Liver (tissue), 8 donors: ENCODE measurements at regions not wholly inside any gene's neighbourhood (a gene's known extent, or its start where the extent isn't known, plus 50 kb on each side); places are given as distances from the start of the nearest gene placed in this dataset.

Experiments used
- DNase-seq: peaks from one replicate; pipeline ENCODE4 v3.0.0-alpha.2; 2017; ENCODE audit warnings: low spot score
- H3K27ac ChIP-seq, 2 donors: one replicate each; pipeline ENCODE4 v1.7.0; 2013; ENCODE audit warnings: inconsistent platforms in 2 of 2, low read length in 2 of 2, control low read depth in 1 of 2, low read depth in 1 of 2, mild to moderate bottlenecking in 1 of 2
- H3K27me3 ChIP-seq, 4 donors: one replicate each; pipeline versions ENCODE4 v1.6.1 to v1.7.0; 2013; ENCODE audit warnings: low read length in 3 of 4, inconsistent platforms in 1 of 4, mild to moderate bottlenecking in 1 of 4, moderate library complexity in 1 of 4; ENCODE audit not compliant: control insufficient read depth in 4 of 4, insufficient read depth in 4 of 4
- H3K36me3 ChIP-seq, 4 donors: one replicate each; pipeline versions ENCODE4 v1.6.1 to v1.7.0; 2013; ENCODE audit warnings: low read length in 3 of 4, mild to moderate bottlenecking in 3 of 4, low read depth in 1 of 4, moderate library complexity in 1 of 4; ENCODE audit not compliant: control insufficient read depth in 4 of 4, insufficient read depth in 3 of 4
- H3K4me1 ChIP-seq, 4 donors: one replicate each; pipeline versions ENCODE4 v1.6.1 to v1.7.0; 2013; ENCODE audit warnings: low read length in 3 of 4, mild to moderate bottlenecking in 3 of 4, moderate library complexity in 1 of 4; ENCODE audit not compliant: control insufficient read depth in 4 of 4, insufficient read depth in 4 of 4
- H3K4me3 ChIP-seq, 3 donors: one replicate each; pipeline versions ENCODE4 v1.6.1 to v1.7.0; 2013; ENCODE audit warnings: low read length in 3 of 3, control low read depth in 1 of 3, low read depth in 1 of 3, mild to moderate bottlenecking in 1 of 3
- H3K9ac ChIP-seq, 2 donors: one replicate each; pipeline ENCODE4 v1.7.0; 2013; ENCODE audit warnings: low read length in 2 of 2, mild to moderate bottlenecking in 2 of 2, moderate library complexity in 2 of 2, control low read depth in 1 of 2, low read depth in 1 of 2
- H3K9me3 ChIP-seq, 4 donors: one replicate each; pipeline versions ENCODE4 v1.6.1 to v1.7.0; 2013; ENCODE audit warnings: low read length in 3 of 4; ENCODE audit not compliant: control insufficient read depth in 4 of 4
- ATF3 ChIP-seq: IDR thresholded peaks from 2 replicates; pipeline ENCODE4 v1.6.1; 2016; ENCODE audit warnings: antibody characterized with exemption
- CTCF ChIP-seq: fragments of 150-350 bp; IDR thresholded peaks from 2 replicates; pipeline ENCODE4 v1.5.1; 2017; ENCODE audit warnings: improper control_type of control experiment, low read depth, low read length; ENCODE audit not compliant: missing input control
- EGR1 ChIP-seq, 2 donors: IDR thresholded peaks; 2 replicates each; pipeline ENCODE4 v1.6.1; 2016 to 2018; ENCODE audit warnings: antibody characterized with exemption in 2 of 2, low read depth in 2 of 2
- FOXA1 ChIP-seq: IDR thresholded peaks from 2 replicates; pipeline ENCODE4 v1.6.1; 2016; ENCODE audit warnings: antibody characterized with exemption
- FOXA2 ChIP-seq: IDR thresholded peaks from 2 replicates; pipeline ENCODE4 v1.6.1; 2016; ENCODE audit warnings: antibody characterized with exemption
- GABPA ChIP-seq, 2 donors: IDR thresholded peaks in 1 of 2; conservative IDR thresholded peaks in 1 of 2; 2 replicates each; pipeline ENCODE4 v1.6.1; 2016; ENCODE audit warnings: antibody characterized with exemption in 2 of 2, mild to moderate bottlenecking in 1 of 2, moderate library complexity in 1 of 2
- HNF4A ChIP-seq, 2 donors: conservative IDR thresholded peaks; 2 replicates each; pipeline ENCODE4 v1.6.1; 2016; ENCODE audit warnings: antibody characterized with exemption in 2 of 2, mild to moderate bottlenecking in 2 of 2
- HNF4G ChIP-seq: IDR thresholded peaks from 2 replicates; pipeline ENCODE4 v1.6.1; 2016; ENCODE audit warnings: antibody characterized with exemption
- JUND ChIP-seq, 2 donors: IDR thresholded peaks; 2 replicates each; pipeline ENCODE4 v1.6.1; 2016; ENCODE audit warnings: antibody characterized with exemption in 2 of 2
- MAX ChIP-seq: IDR thresholded peaks from 2 replicates; pipeline ENCODE4 v1.6.1; 2016; ENCODE audit warnings: antibody characterized with exemption
- NR2F2 ChIP-seq: IDR thresholded peaks from 2 replicates; pipeline ENCODE4 v1.6.1; 2016; ENCODE audit warnings: antibody characterized with exemption
- RAD21 ChIP-seq, 2 donors: IDR thresholded peaks; 2 replicates each; pipeline ENCODE4 v1.6.1; 2016; ENCODE audit warnings: antibody characterized with exemption in 2 of 2, mild to moderate bottlenecking in 2 of 2
- REST ChIP-seq: IDR thresholded peaks from 2 replicates; pipeline ENCODE4 v1.6.1; 2016; ENCODE audit warnings: antibody characterized with exemption, mild to moderate bottlenecking
- RXRA ChIP-seq, 2 donors: IDR thresholded peaks; 2 replicates each; pipeline ENCODE4 v1.6.1; 2017 to 2018; ENCODE audit warnings: antibody characterized with exemption in 2 of 2, mild to moderate bottlenecking in 1 of 2
- SP1 ChIP-seq: IDR thresholded peaks from 2 replicates; pipeline ENCODE4 v1.6.1; 2018; ENCODE audit warnings: antibody characterized with exemption, mild to moderate bottlenecking
- TAF1 ChIP-seq: conservative IDR thresholded peaks from 2 replicates; pipeline ENCODE4 v1.6.1; 2016; ENCODE audit warnings: antibody characterized with exemption, mild to moderate bottlenecking
- YY1 ChIP-seq: IDR thresholded peaks from 2 replicates; pipeline ENCODE4 v1.6.1; 2016; ENCODE audit warnings: antibody characterized with exemption, mild to moderate bottlenecking
- ZBTB33 ChIP-seq: IDR thresholded peaks from 2 replicates; pipeline ENCODE4 v1.6.1; 2016; ENCODE audit warnings: antibody characterized with exemption
- WGBS: extraction: QIAGEN DNeasy Blood & Tissue Kit; methylation state at CpG from one replicate; pipeline ENCODE4 v1.1.7; 2013; 5-methylcytosine and 5-hydroxymethylcytosine counted together
- donor health status: healthy.
- donor health status: healthy.
- donor health status: healthy.
- donor health status: healthy.
- donor health status: healthy.

- DNase-seq = no peak
- Histone ChIP-seq H3K27ac (no peak overlapping the region), H3K36me3 (no peaks in the 10 kb centered on the region), H3K9me3 (no peaks in the 10 kb centered on the region), H3K9ac (no peak overlapping the region), H3K4me1 (no peaks in the 10 kb centered on the region), H3K4me3 (no peak overlapping the region), H3K27me3 (peaks cover 0 to 2% (median 0%) of the 10 kb centered on the region in 4 donors)
- WGBS = 75% methylated on average over 2 of the region's 2 CpGs
- TF ChIP-seq SP1 (no peak), NR2F2 (no peak), MAX (no peak), RAD21 (IDR thresholded peaks at IDR 0.05) (no peak), TAF1 (no peak), GABPA (IDR thresholded peaks at IDR 0.05 in 1 of 2, conservative IDR thresholded peaks at IDR 0.05 in 1 of 2) (no peak), FOXA2 (no peak), ATF3 (no peak), ZBTB33 (no peak), EGR1 (IDR thresholded peaks at IDR 0.05; ENCODE audit: low read depth in 2 of 2) (no peak), HNF4G (no peak), YY1 (no peak), HNF4A (conservative IDR thresholded peaks at IDR 0.05) (no peak), FOXA1 (no peak), CTCF (no peak), REST (no peak), JUND (IDR thresholded peaks at IDR 0.05) (no peak), RXRA (IDR thresholded peaks at IDR 0.05) (no peak)
Measured at GRCh38 chr14:84068288-84068687, 1461.7 kb upstream of the FLRT2 start.

- 56% methylated on average over 1 of the region's 1 CpG for WGBS
- no peaks in the 10 kb centered on the region for H3K36me3 ChIP-seq
- H3K27ac ChIP-seq = no peak overlapping the region
- no peaks in the 10 kb centered on the region for H3K4me1 ChIP-seq
- H3K9me3 ChIP-seq = no peaks in the 10 kb centered on the region
- H3K9ac ChIP-seq = no peak overlapping the region
- no peak for TF ChIP-seq TAF1
- no peak for TF ChIP-seq MAX
- H3K4me3 ChIP-seq = no peak overlapping the region
- no peak for DNase-seq
- peaks cover 0 to 2% (median 0%) of the 10 kb centered on the region in 4 donors for H3K27me3 ChIP-seq
Measured at GRCh38 chr14:84071061-84071460, 1458.9 kb upstream of the FLRT2 start.
